HG02870 (cell line): ENCODE measurements at regions not wholly inside any gene's neighbourhood (a gene's known extent, or its start where the extent isn't known, plus 50 kb on each side); places are given as distances from the start of the nearest gene placed in this dataset.
"Not testable (repeated sequence)": the region's sequence is repeated elsewhere in the genome, so short reads cannot be mapped to it uniquely, and the experiment has no call there.

Experiments
- ATAC-seq: cut with Tn5 transposase; IDR thresholded peaks from one replicate; pipeline ENCODE4 v1.9.1; 2021; ENCODE audit warnings: mild to moderate bottlenecking, moderate library complexity; ENCODE audit not compliant: unreplicated experiment

DNA sequence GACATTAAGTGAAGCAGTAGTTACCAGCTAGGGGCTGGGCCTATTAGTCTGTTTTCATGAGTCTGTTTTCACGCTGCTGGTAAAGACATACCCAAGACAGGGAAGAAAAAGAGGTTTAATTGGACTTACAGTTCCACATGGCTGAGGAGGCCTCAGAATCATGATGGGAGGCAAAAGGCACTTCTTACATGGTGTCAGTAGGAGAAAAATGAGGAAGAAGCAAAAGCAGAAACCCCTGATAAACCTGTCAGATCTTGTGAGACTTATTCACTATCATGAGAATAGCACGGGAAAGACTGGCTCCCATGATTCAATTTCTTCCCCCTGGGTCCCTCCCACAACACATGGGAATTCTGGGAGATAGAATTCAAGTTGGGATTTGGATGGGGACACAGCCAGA, 108.0 kb upstream of the LNX1 start:
- ATAC-seq, result not testable (repeated sequence)

DNA sequence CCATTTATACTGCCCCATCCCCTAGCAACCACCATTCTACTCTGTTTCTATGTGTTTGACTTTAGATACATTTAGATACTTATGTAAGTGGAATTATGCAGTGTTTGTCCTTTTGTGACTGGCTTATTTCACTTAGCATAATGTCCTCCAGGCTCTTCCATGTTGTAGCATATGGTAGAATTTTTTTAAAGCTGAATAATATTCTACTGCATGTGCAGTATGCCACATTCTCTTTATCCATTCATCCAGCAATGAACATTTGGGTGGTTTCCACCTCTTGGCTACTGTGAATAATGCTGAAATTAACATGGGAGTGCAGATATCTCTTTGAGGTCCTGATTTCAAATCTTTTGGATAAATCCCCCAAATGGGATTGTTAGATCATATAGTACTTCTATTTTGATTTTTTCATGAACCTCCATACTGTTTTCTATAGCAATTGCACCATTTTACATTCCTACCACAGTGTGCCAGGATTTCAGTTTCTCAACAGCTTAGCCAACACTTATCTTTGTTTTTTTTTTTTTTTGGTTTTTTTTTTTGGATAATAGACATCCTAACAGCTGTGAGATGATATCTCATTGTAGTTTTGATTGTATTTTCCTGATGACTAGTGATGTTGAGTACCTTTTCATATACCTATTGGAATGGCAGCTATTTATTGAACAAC, 105.9 kb upstream of the LNX1 start:
- ATAC-seq, result no peak

DNA sequence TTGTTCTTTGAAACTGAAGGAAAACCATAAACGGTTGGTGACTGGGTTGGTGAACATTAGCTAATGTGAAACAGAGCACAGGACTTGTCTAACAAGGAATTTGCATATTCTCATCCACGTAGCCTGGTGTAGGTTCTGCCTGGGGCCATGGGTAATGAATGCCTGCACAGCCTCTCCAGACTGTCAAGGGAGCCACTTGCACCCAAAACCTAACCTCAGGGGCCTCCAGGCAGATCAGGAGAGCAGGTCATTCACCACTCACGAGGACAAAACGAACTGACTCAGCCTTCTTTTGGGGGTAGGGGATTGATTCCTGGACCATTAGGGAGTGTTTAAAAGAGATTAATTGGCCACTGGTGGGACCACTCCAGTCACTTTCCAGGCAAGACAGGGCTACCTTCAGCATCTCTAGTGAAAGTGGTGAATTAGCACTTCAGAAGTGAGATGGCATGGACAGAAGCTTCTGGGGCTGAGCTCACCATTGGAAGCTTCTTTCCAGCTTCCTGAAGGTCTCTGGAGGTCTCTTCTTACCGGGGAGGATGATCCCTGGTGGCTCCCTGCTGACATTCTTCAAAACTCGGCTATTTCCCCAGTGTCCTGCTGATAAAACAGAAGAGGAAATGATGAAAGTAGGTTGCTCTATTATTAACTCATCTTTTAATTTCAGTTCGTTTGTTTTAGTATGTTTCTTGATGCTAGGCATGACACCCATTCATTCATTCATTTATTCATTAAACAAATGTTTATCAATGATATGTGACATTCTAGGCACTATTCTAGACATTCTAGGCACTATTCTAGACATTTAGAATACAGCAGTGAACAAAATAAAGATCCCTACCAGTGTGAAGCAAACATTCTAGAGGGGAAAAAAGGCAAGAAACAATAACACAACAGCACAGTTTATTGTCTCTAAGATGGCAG, 104.5 kb upstream of the LNX1 start:
- ATAC-seq, result no peak

DNA sequence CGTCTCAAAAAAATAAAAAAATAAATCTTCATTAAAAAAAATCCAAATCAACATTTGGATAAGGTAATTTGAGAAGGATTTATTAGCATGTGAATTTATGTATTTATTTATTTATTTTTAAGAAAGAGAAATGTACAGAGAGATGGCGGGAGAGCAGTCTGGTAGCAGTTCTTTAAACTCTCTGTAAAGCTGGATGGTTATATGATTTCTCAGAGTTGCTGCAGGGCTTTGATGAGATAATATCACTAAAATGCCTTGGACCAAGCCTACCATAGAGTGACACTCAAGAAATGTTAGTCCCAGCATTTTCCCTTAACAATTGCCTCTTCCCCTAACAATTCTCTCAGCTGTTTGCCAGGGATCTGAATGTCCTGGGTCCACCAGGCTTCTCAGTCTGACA, 103.4 kb upstream of the LNX1 start:
- no peak for ATAC-seq

DNA sequence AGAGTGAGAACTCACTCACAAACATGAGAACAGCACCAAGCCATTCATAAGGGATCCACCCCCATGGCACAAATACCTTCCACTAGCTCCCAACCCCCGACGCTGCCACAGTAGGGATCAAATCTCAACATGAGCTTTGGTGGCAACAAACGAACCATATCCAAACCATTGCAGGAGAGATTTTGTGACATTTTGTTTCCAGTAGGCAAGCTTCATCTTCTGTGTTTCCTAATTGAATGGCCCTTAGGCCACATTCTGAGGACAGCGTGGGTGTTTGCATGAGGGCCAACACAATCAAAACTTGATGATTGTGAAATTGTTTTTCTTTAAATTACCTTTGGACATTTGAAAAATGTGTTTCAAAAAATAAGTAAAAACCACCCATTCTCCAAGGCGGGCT, 102.6 kb upstream of the LNX1 start:
- ATAC-seq, result no peak

DNA sequence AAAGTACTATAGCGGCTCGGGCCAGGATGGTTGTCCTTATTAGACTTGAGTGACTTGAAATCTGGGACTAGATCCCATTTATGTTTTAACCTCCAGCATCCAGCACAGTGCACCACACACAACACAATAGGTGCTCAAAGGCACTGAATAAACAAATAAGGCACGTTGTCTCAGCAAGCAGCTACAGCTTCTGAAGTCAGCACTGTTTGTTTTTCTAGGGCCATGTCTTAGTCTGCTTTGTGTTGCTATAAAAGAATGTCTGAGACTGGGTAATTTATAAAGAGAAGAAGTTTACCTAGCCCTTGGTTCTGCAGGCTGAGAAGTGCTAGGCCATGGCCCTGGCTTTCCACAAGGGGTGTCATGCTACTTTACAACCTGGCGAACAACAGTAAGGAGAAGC, 102.1 kb upstream of the LNX1 start:
- ATAC-seq, result no peak

DNA sequence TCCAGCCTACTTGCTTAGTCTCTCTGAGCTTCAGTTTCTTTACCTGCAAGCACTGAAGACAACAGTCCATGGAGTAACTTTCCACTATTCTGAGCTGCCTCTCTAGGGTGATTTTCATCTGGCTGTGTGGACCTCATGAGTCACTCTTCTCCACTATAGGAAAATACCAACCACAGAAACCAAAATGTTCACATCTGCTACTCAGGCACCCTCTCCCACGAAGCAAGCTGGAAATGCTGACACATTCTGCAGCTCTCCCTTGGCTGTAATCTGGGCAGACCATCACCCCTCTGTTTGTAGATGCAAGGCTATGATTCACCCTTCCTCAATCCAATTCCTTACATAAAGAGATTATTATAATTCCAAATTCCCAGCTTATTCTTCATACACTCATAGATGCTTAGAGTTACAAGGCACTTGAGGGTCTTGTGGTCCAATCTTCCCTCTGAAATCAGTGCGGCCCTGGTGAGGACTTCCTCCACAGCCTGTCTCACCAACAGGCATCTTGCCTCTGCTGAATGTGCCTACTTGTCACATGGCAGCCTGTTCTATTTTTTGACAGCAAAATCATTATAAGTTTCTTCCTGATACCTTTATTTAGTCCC, 97.0 kb upstream of the LNX1 start:
- ATAC-seq, result peak; percentile 93

DNA sequence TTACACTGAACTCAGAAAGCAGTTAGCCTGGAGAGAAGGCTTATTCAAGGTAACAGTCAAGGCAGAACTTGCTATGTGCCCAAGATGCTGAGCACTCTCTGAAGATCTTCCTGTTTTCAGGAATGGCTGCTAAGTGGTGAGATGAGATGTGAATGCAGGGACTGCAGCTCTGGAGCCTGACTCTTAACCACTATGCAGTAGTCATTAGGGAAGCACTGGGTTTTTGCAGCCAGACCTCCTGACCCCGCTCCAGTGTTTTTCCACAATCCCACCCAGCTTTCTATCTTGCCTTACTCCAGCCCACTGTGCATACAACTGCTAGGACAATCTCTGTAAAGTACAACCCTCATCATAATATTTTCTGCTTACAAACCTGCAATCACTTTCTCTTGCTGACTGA, 95.2 kb upstream of the LNX1 start:
- no peak for ATAC-seq

DNA sequence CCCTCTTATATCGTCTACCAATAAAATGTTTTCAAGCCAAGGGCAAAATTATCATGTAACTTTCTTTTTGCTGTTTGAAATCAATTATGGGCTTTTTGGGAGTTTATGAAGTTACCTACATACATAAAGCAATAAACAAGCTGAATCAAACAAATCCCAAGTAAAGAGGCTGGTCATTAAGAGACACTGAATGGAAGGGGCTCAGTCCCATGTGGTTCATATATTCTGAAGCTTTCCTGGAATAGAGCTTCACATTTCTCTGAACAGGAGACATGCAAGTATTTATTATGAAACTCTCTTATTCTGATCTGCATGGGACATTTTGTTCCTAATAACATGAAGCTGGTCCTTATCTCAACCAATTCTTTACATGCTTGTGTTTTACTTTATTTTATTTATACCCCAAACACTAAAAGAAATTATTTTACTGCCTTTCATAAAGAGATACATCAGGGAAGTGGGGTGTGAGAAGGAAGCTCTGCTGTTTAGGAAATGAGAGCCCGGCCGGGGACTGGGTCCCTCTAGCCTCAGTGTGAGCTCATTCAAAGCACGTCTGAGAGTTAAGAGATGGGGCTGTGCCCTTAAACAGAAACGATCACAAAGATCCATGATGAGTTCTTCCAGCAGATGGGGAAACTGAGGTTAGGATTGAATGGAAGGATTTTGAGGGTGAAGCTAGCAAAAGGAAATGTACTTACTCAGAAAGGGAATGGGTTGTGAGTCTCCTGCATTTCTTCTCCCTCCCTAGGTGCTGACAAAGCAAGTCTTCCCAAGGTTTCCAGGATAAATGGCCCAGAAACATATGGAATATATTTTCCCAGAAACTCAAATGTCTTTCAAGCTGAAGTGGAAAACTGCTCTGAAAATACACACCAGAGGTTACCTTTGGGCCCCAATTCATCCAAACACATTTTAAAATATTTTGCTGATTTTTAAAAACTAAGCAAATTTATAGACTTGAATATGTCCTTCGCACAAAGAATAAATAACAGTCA, 93.1 kb upstream of the LNX1 start:
- no peak for ATAC-seq

DNA sequence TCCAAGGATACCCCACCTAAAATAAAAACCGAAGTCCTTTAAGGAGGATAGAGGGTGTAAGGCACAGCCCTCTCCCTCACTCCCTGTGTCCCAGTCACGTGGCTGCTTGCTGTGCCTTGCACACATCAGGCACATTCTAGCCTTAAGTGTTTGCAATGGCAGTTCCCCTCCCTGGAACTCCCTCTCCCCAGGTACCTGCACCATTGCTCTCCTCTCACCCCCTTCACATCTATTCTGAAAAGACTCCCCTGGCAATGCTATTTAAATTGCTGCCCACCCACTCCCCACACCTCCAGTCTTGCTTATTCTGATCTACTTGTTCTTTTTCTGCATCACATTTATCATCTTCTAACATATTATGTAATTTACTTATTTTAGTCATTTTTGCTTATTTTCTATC, 91.6 kb upstream of the LNX1 start:
- no peak for ATAC-seq

DNA sequence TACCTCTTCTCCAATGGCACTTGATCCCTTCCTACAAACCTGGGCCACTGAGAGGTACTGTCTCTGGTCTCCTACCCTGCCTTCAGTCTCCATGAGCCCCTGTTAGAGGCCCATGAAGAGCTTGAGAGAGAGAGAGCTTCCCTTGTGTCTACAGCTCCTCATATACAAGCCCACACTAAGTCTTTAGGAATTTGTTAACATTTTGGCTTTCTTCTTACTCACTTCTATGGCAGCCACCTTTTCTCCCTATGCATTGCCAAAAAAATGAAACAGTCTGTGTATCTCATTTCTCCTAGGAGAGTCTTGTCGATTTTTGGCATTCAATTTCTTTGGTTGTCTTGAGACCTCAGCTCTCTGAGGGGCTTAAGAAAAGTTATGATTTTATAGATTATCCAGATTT, 90.9 kb upstream of the LNX1 start:
- ATAC-seq, result no peak

DNA sequence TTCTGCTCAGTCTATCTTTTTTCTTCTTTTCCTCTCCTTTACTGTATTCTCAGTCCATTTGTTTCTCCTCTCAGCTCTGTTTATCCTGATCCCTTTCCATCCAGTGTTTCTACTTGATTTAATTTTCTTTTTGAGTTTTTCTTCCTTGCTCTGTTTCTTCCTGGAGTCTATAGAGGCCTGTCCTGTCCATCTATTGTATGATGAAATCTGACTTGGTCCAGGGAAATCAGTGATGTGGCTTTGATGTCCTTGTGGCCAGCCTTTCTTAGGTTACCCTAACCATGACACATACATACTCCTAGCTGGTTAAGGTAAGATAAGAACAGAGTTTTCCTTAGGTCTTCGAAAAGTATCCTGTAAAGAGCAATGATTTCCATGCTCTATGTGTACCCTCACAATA, 89.3 kb upstream of the LNX1 start:
- no peak for ATAC-seq

DNA sequence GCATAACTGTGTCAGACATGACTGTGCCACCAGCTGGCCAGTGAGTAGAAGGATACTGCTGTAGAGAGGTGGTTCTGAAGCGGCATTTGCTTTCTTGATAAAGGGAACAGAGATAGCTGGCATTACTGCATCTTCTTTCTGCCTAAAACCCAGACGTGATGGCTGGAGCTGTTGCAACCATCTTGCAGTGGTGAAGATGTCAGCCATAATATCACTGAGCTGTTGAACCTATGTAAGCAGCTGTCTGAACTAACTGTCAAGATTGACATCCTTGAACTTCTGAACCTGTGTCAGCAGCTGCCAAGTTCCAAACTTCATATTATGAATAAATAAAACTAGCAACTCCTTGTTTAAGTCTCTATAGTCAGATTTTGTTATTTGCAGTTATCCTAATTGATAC, 88.9 kb upstream of the LNX1 start:
- no peak for ATAC-seq

DNA sequence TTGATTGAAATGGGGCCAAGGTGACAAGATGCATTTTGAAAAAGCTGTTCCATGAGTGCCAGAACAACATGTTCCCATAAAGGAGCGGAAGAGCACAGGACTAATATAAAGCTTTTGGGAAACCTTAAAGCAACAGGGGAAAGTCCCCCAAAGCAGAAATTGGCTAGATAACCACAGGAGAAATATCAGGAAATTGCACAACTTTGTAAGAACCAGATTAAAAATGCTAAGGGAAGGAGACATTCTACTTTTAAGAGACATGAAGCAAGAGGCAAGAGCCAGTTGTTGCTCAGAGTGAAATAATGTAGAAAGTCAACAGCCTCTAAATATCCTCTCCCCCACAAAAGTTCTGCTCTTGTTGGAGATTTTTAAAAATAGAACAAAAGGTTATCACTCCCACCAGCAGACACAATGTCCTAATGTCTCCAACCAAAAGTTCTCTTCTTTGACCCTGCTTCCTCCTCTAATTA, 85.2 kb upstream of the LNX1 start:
- ATAC-seq, result no peak

DNA sequence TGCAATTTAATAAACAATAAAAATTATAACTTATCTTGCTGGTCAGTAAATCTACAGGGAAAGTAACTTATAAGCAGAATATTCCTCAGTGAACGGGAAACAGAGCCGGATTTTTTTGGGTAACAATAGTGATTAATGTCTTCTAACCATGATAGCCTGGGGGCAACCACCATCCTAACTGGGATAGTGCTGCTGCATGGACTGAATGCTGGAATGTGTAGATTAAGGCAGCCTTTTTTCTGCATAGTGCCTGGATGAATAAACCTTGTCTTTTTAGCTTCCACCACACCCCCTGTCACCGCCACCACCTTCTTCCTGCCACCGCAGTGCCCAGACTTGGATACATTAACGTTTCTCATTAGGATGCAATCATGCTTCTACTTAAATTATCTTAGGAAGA, 83.6 kb upstream of the LNX1 start:
- no peak for ATAC-seq

DNA sequence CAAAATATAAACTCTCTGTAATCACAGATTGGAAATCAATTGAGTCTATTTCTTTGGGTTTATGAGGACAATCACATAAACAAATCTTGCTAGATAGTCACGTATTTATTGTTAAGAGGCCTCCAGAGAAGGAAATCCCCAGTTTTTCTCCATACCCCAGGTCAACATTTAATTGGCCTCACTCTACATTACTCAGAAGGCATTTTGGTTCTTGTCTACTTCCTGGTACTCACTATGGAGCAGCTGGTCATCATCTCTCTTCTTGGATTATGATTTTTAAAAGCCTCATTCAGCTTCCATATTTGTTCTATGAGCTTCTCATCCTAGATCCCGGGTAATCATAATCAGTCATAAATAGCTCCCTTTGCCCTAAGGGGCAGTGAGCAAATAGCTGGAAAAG, 81.6 kb upstream of the LNX1 start:
- ATAC-seq, result no peak

DNA sequence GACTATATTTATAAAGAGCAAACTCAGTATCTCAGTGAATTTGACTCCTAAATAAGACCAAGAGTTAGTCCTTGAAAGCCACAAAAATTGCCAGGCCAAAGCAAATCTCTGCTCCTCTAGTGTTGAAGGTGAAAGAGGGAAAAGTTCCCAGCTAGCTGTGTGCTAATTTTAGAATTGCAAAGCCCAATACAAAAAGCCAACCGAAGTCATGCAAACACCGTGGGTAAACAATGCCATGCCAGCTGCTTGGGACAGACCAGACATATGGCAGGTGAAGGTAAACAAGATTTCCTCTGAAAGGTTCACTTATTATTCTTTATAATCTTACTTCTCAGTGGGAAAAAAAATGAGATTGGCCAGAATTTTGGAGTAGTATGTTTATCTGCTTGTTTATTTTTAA, 80.5 kb upstream of the LNX1 start:
- no peak for ATAC-seq

DNA sequence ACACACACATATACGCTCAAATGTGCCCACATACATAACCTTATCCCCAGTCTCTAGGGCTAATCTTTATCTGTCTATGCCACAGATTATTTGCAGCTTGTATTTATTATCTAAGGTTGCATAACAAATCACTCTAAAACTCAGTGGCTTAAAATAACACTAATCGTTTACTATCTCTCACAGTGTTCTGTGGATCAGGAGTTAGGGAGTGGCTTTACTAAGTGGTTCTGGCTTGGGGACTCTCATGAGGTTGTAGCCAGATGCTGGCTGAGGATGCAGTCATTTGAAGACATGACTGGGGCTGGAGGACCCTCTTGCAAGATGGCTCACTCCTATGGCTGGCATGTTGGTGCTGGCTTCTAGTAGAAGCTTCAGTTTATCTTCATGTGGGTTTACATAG, 68.5 kb upstream of the LNX1 start:
- ATAC-seq, result no peak

DNA sequence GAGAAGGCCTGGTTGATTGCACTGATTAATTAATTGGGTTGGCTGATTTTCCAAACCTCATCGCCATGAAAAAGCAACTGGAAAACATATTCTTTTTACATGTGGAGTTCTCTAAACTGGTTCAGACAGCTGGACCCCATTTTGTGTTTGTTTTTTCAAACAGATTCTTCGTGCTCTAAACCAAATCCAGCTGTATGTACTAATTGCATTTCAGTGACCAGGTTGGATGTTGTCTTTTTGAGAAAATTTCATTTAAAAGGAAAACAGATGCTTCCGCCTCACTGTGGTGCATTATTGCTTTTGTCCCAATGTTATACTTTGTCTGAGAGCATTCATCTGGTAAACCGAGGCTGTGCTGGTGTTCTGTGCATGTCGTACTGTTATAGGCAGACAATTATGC, 67.8 kb upstream of the LNX1 start:
- no peak for ATAC-seq

DNA sequence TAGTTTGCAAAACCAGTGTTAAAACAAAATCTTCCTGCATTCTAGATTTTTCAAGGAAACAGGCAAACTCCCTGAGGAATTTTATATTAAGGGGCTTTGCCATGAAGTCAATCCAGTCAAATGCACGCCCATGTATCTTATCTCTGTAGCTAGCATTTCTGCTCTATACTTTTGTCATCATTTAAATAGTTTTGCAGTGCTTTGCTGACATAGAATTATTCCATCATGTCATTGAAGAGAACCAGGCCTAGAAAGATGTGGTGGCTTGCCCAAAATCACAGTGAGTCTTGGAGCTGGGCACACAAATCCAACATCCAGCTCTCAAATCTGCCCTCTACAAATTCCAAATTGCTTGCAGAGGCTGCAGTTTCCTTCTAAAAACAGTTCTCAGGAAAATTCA, 66.7 kb upstream of the LNX1 start:
- no peak for ATAC-seq
